ENCODE measurements at regions not wholly inside any gene's neighbourhood (a gene's known extent, or its start where the extent isn't known, plus 50 kb on each side); places are given as distances from the start of the nearest gene placed in this dataset.

- in situ Hi-C loops (cut with HindIII; ENCODE audit: low sequenced_read_pairs) = no loop called here
These were observed 392.8 kb downstream of the SLITRK6 start for GRCh38 chr13:85406269-85406975.

GRCh38 chr13:85405316-85405897, 393.8 kb downstream of the SLITRK6 start:
- in situ Hi-C loops (cut with HindIII; ENCODE audit: low sequenced_read_pairs) = no loop called here

- in situ Hi-C loops (cut with HindIII; ENCODE audit: low sequenced_read_pairs) = no loop called here
These were observed 412.8 kb downstream of the SLITRK6 start for GRCh38 chr13:85386424-85386823.

GRCh38 chr13:85383291-85383690, 415.9 kb downstream of the SLITRK6 start:
- in situ Hi-C loops (cut with HindIII; ENCODE audit: low sequenced_read_pairs) = no loop called here

- in situ Hi-C loops (cut with HindIII; ENCODE audit: low sequenced_read_pairs) = no loop called here
These were observed 418.1 kb downstream of the SLITRK6 start for GRCh38 chr13:85381082-85381481.

GRCh38 chr13:85379991-85380390, 419.2 kb downstream of the SLITRK6 start:
- in situ Hi-C loops (cut with HindIII; ENCODE audit: low sequenced_read_pairs) = no loop called here

GRCh38 chr13:85379433-85379832, 419.8 kb downstream of the SLITRK6 start:
- in situ Hi-C loops (cut with HindIII; ENCODE audit: low sequenced_read_pairs) = no loop called here

GRCh38 chr13:85377783-85378182, 421.4 kb downstream of the SLITRK6 start:
- in situ Hi-C loops (cut with HindIII; ENCODE audit: low sequenced_read_pairs) = no loop called here

- in situ Hi-C loops (cut with HindIII; ENCODE audit: low sequenced_read_pairs) = no loop called here
These were observed 425.9 kb downstream of the SLITRK6 start for GRCh38 chr13:85373322-85373721.

- in situ Hi-C loops (cut with HindIII; ENCODE audit: low sequenced_read_pairs) = no loop called here
These were observed 428.0 kb downstream of the SLITRK6 start for GRCh38 chr13:85371254-85371653.

- in situ Hi-C loops (cut with HindIII; ENCODE audit: low sequenced_read_pairs) = no loop called here
These were observed 430.5 kb downstream of the SLITRK6 start for GRCh38 chr13:85368686-85369085.

GRCh38 chr13:85367887-85368286, 431.3 kb downstream of the SLITRK6 start:
- in situ Hi-C loops (cut with HindIII; ENCODE audit: low sequenced_read_pairs) = no loop called here

GRCh38 chr13:85366759-85367417, 432.3 kb downstream of the SLITRK6 start:
- in situ Hi-C loops (cut with HindIII; ENCODE audit: low sequenced_read_pairs) = no loop called here

- in situ Hi-C loops (cut with HindIII; ENCODE audit: low sequenced_read_pairs) = no loop called here
These were observed 435.7 kb downstream of the SLITRK6 start for GRCh38 chr13:85363504-85363903.

- in situ Hi-C loops (cut with HindIII; ENCODE audit: low sequenced_read_pairs) = no loop called here
These were observed 436.2 kb downstream of the SLITRK6 start for GRCh38 chr13:85362980-85363379.

- in situ Hi-C loops (cut with HindIII; ENCODE audit: low sequenced_read_pairs) = no loop called here
These were observed 452.0 kb downstream of the SLITRK6 start for GRCh38 chr13:85347251-85347650.

- in situ Hi-C loops (cut with HindIII; ENCODE audit: low sequenced_read_pairs) = loop anchor here (10.0 kb wide), 1 partner anchor 69 kb away; no protein-coding TSS in a partner anchor
These were observed 465.0 kb downstream of the SLITRK6 start for GRCh38 chr13:85334187-85334586.

GRCh38 chr13:85333506-85334020, 465.7 kb downstream of the SLITRK6 start:
- in situ Hi-C loops (cut with HindIII; ENCODE audit: low sequenced_read_pairs) = loop anchor here (10.0 kb wide), 1 partner anchor 69 kb away; no protein-coding TSS in a partner anchor

GRCh38 chr13:85332615-85333014, 466.6 kb downstream of the SLITRK6 start:
- in situ Hi-C loops (cut with HindIII; ENCODE audit: low sequenced_read_pairs) = loop anchor here (10.0 kb wide), 1 partner anchor 68 kb away; no protein-coding TSS in a partner anchor

- in situ Hi-C loops (cut with HindIII; ENCODE audit: low sequenced_read_pairs) = no loop called here
These were observed 477.5 kb downstream of the SLITRK6 start for GRCh38 chr13:85321734-85322133.

GRCh38 chr13:85317781-85318180, 481.4 kb downstream of the SLITRK6 start:
- in situ Hi-C loops (cut with HindIII; ENCODE audit: low sequenced_read_pairs) = no loop called here

Measured in DLD1 (cell line).